Coronary artery (tissue), 2 donors: ENCODE measurements at regions not wholly inside any gene's neighbourhood (a gene's known extent, or its start where the extent isn't known, plus 50 kb on each side); places are given as distances from the start of the nearest gene placed in this dataset.
"Not testable (repeated sequence)": the region's sequence is repeated elsewhere in the genome, so short reads cannot be mapped to it uniquely, and the experiment has no call there.

Experiments used
- DNase-seq: peaks from one replicate; pipeline ENCODE4 v3.0.0-alpha.2; 2017; ENCODE audit warnings: low spot score
- H3K27ac ChIP-seq, 2 donors: fragments of 200-600 bp; sonication (generic); one replicate each; pipeline ENCODE4 v1.5.1; 2016 to 2019
- H3K4me3 ChIP-seq: fragments of 200-600 bp; sonication (generic); 2 replicates; pipeline ENCODE4 v1.5.1; 2016; ENCODE audit warnings: mild to moderate bottlenecking, moderate library complexity
- CTCF ChIP-seq: fragments of 200-600 bp; sonication (generic); IDR thresholded peaks from one replicate; pipeline ENCODE4 v1.5.1; 2019; ENCODE audit warnings: antibody characterized with exemption

- no peak overlapping the region for H3K27ac ChIP-seq
- TF ChIP-seq CTCF: no peak
- no peak for DNase-seq
- H3K4me3 ChIP-seq: no peak overlapping the region
Observed at GRCh38 chr21:14058566-14058965, 152.2 kb downstream of the LIPI start.

GRCh38 chr21:14057841-14058481 is 152.8 kb downstream of the LIPI start:
- H3K27ac ChIP-seq, DNase-seq: not testable (repeated sequence)

GRCh38 chr21:14057313-14057712 is 153.4 kb downstream of the LIPI start:
- no peak for DNase-seq
- TF ChIP-seq CTCF: no peak
- H3K27ac ChIP-seq: no peak overlapping the region
- H3K4me3 ChIP-seq: no peak overlapping the region

More at GRCh38 chr21:14057841-14058481, 152.8 kb downstream of the LIPI start:
- H3K4me3 ChIP-seq: not testable (repeated sequence)

- no peak for DNase-seq
- no peak overlapping the region for H3K27ac ChIP-seq
- no peak for TF ChIP-seq CTCF
- no peak overlapping the region for H3K4me3 ChIP-seq
Observed at GRCh38 chr21:14056771-14057191, 154.0 kb downstream of the LIPI start.

- not testable (repeated sequence) for H3K27ac ChIP-seq, DNase-seq, H3K4me3 ChIP-seq
Observed at GRCh38 chr21:14055746-14056515, 154.8 kb downstream of the LIPI start.

GRCh38 chr21:14054682-14055081 is 156.1 kb downstream of the LIPI start:
- H3K27ac ChIP-seq: no peak overlapping the region
- no peak overlapping the region for H3K4me3 ChIP-seq
- TF ChIP-seq CTCF: no peak
- DNase-seq: no peak

GRCh38 chr21:14050121-14050520 is 160.6 kb downstream of the LIPI start:
- H3K27ac ChIP-seq: no peak overlapping the region
- DNase-seq: no peak
- TF ChIP-seq CTCF: no peak
- H3K4me3 ChIP-seq: no peak overlapping the region

GRCh38 chr21:14046401-14046800 is 164.4 kb downstream of the LIPI start:
- Histone ChIP-seq H3K4me3 (no peak overlapping the region), H3K27ac (no peak overlapping the region)
- TF ChIP-seq CTCF: no peak
- no peak for DNase-seq
